Epithelial cell of esophagus (primary cell): ENCODE measurements at regions not wholly inside any gene's neighbourhood (a gene's known extent, or its start where the extent isn't known, plus 50 kb on each side); places are given as distances from the start of the nearest gene placed in this dataset.

ENCODE experiments used
- DNase-seq: peaks from one replicate; pipeline ENCODE4 v3.0.0; 2010; ENCODE audit warnings: low read depth
- H3K4me3 ChIP-seq: 2 replicates; pipeline ENCODE4 v1.5.1; 2011; ENCODE audit warnings: mild to moderate bottlenecking, low read length, control low read depth
- TF ChIP-seq, protein P1 (sequence below): IDR thresholded peaks from 2 replicates; pipeline ENCODE4 v1.5.1; 2011; ENCODE audit warnings: low read depth, mild to moderate bottlenecking, low read length, control low read depth, inconsistent platforms; ENCODE audit not compliant: insufficient read depth; ENCODE audit errors: missing control alignments

DNA sequence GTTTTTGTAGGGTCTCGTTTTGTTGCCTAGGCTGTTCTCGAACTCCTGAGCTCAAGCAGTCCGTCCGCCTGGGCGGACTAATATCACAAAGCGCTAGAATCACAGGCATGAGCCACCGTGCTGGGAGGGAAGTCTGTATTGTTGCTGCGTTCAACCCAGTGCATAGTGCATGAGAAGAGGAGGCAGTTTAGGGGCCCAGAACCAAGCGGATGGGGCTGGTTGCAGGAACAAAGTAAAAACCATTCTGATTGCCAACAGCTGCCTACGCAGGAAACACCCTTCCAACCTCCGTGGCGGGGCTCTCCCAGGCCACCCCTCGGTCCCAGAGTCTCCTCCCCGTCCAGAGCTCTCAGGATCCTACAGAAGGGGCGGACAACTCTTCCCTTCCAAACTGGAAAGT lies 87.1 kb downstream of the ANXA2R start:
- H3K4me3 ChIP-seq = no peak overlapping the region
- TF ChIP-seq, protein P1, sequence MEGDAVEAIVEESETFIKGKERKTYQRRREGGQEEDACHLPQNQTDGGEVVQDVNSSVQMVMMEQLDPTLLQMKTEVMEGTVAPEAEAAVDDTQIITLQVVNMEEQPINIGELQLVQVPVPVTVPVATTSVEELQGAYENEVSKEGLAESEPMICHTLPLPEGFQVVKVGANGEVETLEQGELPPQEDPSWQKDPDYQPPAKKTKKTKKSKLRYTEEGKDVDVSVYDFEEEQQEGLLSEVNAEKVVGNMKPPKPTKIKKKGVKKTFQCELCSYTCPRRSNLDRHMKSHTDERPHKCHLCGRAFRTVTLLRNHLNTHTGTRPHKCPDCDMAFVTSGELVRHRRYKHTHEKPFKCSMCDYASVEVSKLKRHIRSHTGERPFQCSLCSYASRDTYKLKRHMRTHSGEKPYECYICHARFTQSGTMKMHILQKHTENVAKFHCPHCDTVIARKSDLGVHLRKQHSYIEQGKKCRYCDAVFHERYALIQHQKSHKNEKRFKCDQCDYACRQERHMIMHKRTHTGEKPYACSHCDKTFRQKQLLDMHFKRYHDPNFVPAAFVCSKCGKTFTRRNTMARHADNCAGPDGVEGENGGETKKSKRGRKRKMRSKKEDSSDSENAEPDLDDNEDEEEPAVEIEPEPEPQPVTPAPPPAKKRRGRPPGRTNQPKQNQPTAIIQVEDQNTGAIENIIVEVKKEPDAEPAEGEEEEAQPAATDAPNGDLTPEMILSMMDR = no peak
- DNase-seq = no peak

DNA sequence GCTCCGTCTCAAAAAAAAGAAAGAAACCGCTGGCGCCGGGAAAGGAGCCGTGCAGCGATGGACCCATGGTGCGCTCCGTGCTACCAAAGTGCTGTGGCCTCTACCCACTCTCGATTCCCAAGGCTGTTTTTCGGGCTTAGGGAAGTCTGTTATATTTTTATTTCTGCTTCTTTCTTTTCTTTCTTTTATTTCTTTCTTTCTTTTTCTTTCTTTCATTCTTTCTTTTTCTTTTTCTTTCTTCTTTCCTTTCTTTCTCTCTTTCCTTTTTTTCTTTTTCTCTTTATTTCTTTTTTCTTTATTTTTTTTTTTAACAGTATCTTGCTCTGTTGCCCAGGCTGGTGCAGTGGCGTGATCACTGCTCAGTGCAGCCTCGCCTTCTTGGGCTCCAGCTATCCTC lies 87.5 kb downstream of the ANXA2R start:
- DNase-seq = no peak
- TF ChIP-seq, protein P1 = no peak
- peak overlapping the region; percentile 56 for H3K4me3 ChIP-seq

DNA sequence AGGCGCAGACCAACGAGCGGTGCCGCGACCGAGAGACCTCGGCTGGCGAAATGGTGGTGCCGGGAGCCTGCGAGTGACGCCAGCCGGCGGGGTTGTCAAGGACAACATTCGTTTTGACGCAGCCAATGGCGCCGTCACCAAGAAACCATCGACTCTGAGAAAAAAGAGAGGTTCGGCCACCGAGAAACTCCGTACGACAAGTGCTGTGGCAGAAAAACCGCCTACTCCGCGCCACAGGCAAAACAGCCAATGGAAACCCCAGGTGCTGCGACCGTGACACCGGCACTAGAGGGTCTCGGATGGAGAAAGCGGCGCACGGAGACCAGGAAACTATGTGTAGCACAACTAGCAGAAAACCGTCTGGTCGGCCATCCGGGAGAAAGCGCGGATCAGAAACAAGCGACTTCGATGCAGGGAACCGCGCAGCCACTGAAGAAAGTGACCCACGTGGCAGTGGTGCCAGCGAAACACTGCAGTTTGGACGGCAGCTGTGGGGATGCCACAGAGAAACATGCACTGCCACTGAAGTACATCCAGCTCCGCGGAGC lies 88.8 kb downstream of the ANXA2R start:
- DNase-seq = no peak
- H3K4me3 ChIP-seq = peak overlapping the region; percentile 56
- TF ChIP-seq, protein P1 = no peak

DNA sequence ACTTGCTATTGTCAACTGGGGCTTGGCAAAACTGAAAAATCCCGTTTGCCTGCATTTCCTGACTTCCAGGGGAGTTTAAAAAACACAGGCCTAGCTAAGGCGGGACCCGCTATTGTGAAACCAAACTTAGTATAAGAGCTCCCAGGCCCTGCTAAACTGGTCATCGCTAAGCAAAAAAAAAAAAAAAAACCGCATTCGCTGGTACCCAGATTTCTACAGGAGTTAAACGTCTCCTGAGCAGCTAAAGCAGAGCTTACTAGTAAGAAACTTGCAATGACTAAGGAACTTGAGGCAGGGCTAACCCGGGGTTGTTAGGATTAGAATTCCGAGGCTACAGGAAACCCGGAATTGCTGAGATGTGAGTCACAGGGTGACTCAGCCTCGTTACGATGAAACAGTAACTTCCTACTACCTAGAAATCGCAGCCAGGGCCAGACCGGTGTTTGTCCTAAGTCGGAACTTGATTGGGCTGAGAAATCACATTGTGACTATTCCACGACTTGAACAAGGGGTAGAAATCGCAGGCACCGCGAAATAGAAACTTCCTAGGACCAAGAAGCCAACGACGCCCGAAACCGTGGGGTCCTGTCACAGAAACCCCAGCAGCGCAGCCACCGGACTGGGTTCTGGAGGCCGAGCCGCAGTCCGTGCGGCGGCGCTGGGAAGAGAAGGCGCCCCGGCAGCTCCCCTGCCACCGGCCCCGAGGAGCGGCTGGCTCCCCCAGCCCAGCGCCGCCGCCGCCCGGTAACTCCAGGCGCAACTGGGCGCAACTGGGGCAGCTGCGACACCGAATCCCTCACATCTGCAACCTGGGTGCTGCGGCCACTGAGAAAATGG lies 89.4 kb downstream of the ANXA2R start:
- TF ChIP-seq, protein P1 = no peak
- peak overlapping the region; percentile 56 for H3K4me3 ChIP-seq
- DNase-seq = peak; percentile 100

DNA sequence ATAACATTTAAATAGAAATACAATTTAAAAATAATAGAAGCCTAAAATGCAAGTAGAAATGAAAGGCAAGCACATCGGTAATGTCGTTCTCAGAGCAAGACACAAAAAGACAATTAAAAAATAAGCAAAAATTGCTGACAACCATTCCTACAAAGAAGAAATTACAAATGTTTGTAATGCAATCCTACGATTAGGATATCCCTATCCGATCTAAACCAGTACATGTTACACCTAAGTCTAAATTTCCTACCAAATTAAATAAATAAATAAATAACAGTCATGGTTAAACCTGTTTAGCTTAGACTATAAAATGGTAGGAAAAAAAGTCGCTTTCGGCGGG lies 90.0 kb downstream of the ANXA2R start:
- no peak for DNase-seq
- peak overlapping the region; percentile 56 for H3K4me3 ChIP-seq
- TF ChIP-seq, protein P1 = no peak

DNA sequence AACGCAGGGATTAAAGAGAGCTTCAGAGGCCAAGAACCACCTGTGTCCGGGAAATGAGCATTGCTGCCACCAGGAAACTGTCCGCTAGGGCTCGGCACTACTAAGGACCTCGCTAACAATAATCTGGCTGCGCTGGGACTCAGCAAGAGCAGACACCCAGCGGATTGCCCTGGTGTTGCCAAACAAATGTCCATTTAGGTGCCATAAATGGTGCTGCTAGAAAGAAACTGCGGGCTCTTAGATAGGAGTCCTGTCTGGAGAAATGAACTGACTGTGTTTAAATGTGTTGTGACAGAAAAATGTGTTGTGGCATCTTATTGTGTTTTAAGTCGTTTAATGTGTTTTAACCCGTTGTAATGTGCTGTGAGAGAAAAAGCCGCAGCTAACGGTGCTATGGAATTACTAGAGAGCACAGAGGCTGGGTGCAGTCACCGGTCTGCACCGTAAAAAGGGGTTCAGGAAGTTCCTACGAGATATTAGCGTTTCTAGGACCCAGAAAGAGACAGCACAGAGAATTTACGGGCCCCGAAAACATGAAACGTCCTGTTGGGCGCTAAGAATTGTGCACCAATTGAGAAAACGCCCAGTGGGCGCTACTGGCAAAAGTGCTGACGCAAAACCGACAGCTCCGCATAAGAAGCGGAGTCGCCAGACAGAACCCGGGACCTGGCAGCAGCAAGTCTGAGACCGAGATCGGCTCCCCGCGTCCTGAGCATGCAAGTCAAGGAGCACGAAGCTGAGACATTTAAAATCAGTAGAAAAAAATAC lies 90.6 kb downstream of the ANXA2R start:
- TF ChIP-seq, protein P1 = peak; percentile 46
- peak overlapping the region; percentile 56 for H3K4me3 ChIP-seq
- peak; percentile 41 for DNase-seq
